ENCODE measurements at regions not wholly inside any gene's neighbourhood (a gene's known extent, or its start where the extent isn't known, plus 50 kb on each side); places are given as distances from the start of the nearest gene placed in this dataset.

DNA sequence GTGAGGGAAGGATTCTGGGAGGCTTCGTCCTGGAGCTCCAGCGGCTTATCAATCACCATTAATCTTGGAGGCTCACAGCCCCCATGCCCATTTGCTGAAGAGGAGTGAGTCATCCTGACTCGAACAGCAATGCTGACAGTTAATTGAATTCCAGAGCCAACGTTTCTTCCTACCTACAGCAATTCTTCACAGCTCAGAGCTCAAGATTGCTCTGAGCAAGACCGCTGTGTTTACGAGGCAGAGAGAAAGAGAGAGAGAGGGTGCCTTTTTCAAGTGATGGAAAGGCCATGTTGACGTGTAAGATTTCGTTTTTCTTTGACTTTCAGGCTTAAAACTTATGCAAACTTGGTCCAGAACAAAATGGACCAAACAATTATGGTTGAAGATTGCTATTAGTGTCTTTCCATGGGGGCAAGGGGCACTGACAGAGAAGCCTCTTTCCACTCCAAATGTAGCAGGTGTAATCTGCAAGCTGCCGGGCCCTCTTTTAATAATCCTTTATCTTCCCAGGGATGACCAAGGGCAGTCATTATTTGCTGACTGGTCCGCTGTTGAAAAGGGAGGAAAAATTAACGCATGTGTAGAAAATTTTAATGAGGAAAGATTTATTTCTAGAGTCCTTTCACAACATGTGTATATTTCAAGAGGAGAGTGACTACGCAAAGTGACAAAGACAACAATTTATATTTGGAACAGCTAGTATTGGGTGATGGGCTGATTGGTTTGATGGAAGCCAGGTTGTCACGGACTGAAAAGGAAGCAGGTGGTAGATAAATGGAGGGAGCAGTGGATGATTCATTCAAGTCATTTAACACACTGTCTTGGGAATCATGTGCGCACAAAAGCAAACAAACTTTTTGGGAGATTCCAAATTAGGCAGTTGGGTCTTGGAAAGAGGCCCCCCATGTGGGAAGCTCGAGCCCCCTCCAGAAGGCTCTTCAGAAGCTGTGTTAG lies 136.1 kb upstream of the IRF2BP2 start:
- no peaks in the 10 kb centered on the region for H3K36me3 ChIP-seq
- no peak for ATAC-seq
- no peaks in the 10 kb centered on the region for H3K4me1 ChIP-seq
- TF ChIP-seq CTCF (IDR thresholded peaks at IDR 0.05) (no peak), POLR2A (IDR thresholded peaks at IDR 0.05) (no peak)
- intact Hi-C loops (cut with DNase I), result no loop called here
- no peak overlapping the region for H3K27ac ChIP-seq
- no peak for DNase-seq
- no peaks in the 10 kb centered on the region for H3K9me3 ChIP-seq
- 83% methylated on average over 15 of the region's 15 CpGs for WGBS (ENCODE audit: insufficient coverage, low coverage, low lambda C conversion rate, missing lambda C conversion rate)
- no peak overlapping the region for H3K4me3 ChIP-seq
- no peaks in the 10 kb centered on the region for H3K27me3 ChIP-seq

DNA sequence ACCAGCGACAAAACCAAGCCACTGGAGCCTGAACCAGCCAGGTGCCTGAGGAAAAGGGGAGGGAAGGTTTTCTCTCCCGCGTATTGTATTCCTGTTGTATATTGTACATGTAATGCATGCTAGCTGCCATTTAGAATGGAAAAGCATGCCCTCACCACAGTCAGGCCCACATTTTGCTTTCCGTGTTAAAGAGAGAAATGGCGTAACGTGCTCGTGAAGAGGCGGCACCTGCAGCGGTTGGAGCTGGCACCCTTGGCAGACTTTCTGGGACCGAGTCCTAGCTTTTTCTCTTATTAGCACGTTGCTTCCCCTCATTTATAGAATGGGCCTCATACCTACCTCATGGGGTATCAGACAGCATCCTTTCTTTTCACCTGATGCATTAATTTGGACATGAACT lies 135.3 kb upstream of the IRF2BP2 start:
- Histone ChIP-seq H3K36me3 (no peaks in the 10 kb centered on the region), H3K27ac (no peak overlapping the region), H3K9me3 (no peaks in the 10 kb centered on the region), H3K27me3 (no peaks in the 10 kb centered on the region), H3K4me3 (no peak overlapping the region), H3K4me1 (no peaks in the 10 kb centered on the region)
- intact Hi-C loops (cut with DNase I), result no loop called here
- 87% methylated on average over 10 of the region's 11 CpGs for WGBS (ENCODE audit: insufficient coverage, low coverage, low lambda C conversion rate, missing lambda C conversion rate)
- TF ChIP-seq CTCF (IDR thresholded peaks at IDR 0.05), result no peak
- no peak for TF ChIP-seq POLR2A (IDR thresholded peaks at IDR 0.05)
- no peak for DNase-seq
- ATAC-seq, result no peak

DNA sequence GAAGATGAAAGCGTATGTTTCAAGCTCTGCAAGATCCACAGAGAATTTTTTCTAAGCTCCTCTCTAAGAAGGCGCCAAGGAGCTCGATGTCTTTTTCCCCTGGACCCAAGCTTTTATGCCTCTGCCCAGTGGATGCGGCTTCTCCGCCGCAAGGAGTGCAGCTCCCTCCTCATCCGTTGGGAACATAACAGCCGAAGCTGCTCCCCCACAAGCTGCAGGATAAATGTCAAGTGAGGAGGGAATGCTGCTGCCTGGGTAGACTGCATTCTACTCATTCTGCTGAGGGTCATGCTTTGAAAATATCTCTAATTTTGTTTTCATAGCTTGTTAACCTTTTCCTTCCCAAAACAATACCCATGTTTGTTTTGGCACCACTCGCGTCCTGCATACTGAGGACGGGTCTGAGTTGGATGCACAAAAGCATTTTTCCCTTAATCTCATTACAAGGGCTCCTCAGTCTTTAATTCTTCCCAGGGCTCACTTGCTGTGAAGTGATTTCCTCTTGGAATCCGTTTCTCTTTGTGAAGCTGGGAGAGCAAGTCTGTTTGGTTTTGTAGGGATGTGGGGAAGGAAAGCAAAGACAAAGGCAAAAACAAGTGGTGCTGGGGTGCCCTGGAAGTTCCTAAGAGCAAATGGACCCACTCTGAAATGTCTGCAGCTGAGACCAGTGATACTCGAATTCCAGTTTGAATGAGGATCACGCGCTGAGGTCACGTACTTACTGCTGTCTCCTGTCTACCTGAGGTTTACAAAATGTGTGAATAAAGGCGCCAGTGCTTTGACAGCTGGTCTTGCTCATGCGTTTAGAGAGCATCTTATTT lies 134.0 kb upstream of the IRF2BP2 start:
- Histone ChIP-seq H3K36me3 (no peaks in the 10 kb centered on the region), H3K27me3 (no peaks in the 10 kb centered on the region), H3K9me3 (no peaks in the 10 kb centered on the region), H3K4me3 (no peak overlapping the region), H3K27ac (no peak overlapping the region), H3K4me1 (no peaks in the 10 kb centered on the region)
- intact Hi-C loops (cut with DNase I), result no loop called here
- 69% methylated on average over 14 of the region's 18 CpGs for WGBS (ENCODE audit: insufficient coverage, low coverage, low lambda C conversion rate, missing lambda C conversion rate)
- ATAC-seq, result peak in 1 of 4 donors; percentile 42
- DNase-seq, result no peak
- TF ChIP-seq POLR2A (IDR thresholded peaks at IDR 0.05) (no peak), CTCF (IDR thresholded peaks at IDR 0.05) (no peak)

DNA sequence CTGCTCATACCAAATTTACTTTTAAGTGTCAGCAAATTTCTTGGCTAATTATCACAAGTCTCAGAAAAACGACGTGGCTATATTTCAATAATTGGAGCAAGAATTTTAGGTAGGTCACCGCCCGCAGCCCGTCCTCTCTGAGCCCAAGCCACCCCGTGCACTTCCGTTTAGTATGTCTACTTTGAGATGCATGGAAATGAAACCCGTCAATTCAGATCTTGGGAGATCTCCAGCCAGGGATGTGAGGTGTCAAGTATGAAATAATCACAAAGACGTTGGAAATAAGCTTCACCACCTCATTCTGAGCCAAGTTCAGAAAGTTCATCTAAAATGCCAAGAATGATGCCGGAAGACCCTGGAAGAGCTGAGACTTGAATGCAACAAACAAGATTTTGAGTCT lies 132.6 kb upstream of the IRF2BP2 start:
- DNase-seq, result no peak
- no peak overlapping the region for H3K4me3 ChIP-seq

More for the DNA sequence above, 132.6 kb upstream of the IRF2BP2 start:
- 77% methylated on average over 10 of the region's 10 CpGs for WGBS (ENCODE audit: insufficient coverage, low coverage, low lambda C conversion rate, missing lambda C conversion rate)
- no peak overlapping the region for H3K27ac ChIP-seq
- no peaks in the 10 kb centered on the region for H3K9me3 ChIP-seq
- intact Hi-C loops (cut with DNase I), result no loop called here
- ATAC-seq, result no peak
- no peak for TF ChIP-seq CTCF (IDR thresholded peaks at IDR 0.05)
- TF ChIP-seq POLR2A (IDR thresholded peaks at IDR 0.05), result no peak
- H3K36me3 ChIP-seq, result no peaks in the 10 kb centered on the region
- H3K27me3 ChIP-seq, result no peaks in the 10 kb centered on the region
- no peaks in the 10 kb centered on the region for H3K4me1 ChIP-seq
